ENCODE measurements at regions not wholly inside any gene's neighbourhood (a gene's known extent, or its start where the extent isn't known, plus 50 kb on each side); places are given as distances from the start of the nearest gene placed in this dataset.

GRCh38 chr6:66926060-66926459 is 1219.0 kb upstream of the EYS start:
- TF ChIP-seq CTCF (IDR thresholded peaks at IDR 0.05; ENCODE audit: low read depth, low read length) (peak; percentile 85), EZH2phosphoT487 (IDR thresholded peaks at IDR 0.05; ENCODE audit: low read depth) (no peak)
